ENCODE measurements at regions not wholly inside any gene's neighbourhood (a gene's known extent, or its start where the extent isn't known, plus 50 kb on each side); places are given as distances from the start of the nearest gene placed in this dataset.

- DNase-seq (no peak), ATAC-seq (no peak)
- H3K4me3 ChIP-seq, result no peak overlapping the region
- H3K36me3 ChIP-seq, result no peaks in the 10 kb centered on the region
- no peaks in the 10 kb centered on the region for H3K27me3 ChIP-seq (ENCODE audit: low read depth)
- no peaks in the 10 kb centered on the region for H3K9me3 ChIP-seq
- intact Hi-C loops (cut with DNase I), result no loop called here
- TF ChIP-seq CTCF (IDR thresholded peaks at IDR 0.05), result no peak
- no peak overlapping the region for H3K27ac ChIP-seq
- no peaks in the 10 kb centered on the region for H3K4me1 ChIP-seq
Measured at GRCh38 chr13:89900104-89900765, 1447.3 kb upstream of the MIR17HG start.

- DNase-seq (no peak), ATAC-seq (no peak)
- Histone ChIP-seq H3K27ac (no peak overlapping the region), H3K4me3 (no peak overlapping the region), H3K27me3 (ENCODE audit: low read depth) (no peaks in the 10 kb centered on the region), H3K4me1 (no peaks in the 10 kb centered on the region), H3K9me3 (no peaks in the 10 kb centered on the region), H3K36me3 (no peaks in the 10 kb centered on the region)
- no peak for TF ChIP-seq CTCF (IDR thresholded peaks at IDR 0.05)
- intact Hi-C loops (cut with DNase I), result no loop called here
Measured at GRCh38 chr13:89902223-89902622, 1445.3 kb upstream of the MIR17HG start.

GRCh38 chr13:89903115-89903514 lies 1444.4 kb upstream of the MIR17HG start:
- Histone ChIP-seq H3K36me3 (no peaks in the 10 kb centered on the region), H3K4me3 (no peak overlapping the region), H3K9me3 (no peaks in the 10 kb centered on the region), H3K27me3 (ENCODE audit: low read depth) (no peaks in the 10 kb centered on the region), H3K4me1 (no peaks in the 10 kb centered on the region), H3K27ac (no peak overlapping the region)
- ATAC-seq, result no peak
- no peak for DNase-seq
- no peak for TF ChIP-seq CTCF (IDR thresholded peaks at IDR 0.05)
- intact Hi-C loops (cut with DNase I), result no loop called here

- H3K4me1 ChIP-seq, result no peaks in the 10 kb centered on the region
- no peaks in the 10 kb centered on the region for H3K27me3 ChIP-seq (ENCODE audit: low read depth)
- no peak overlapping the region for H3K27ac ChIP-seq
- no peak for DNase-seq
- intact Hi-C loops (cut with DNase I), result no loop called here
- no peaks in the 10 kb centered on the region for H3K9me3 ChIP-seq
- no peak overlapping the region for H3K4me3 ChIP-seq
- H3K36me3 ChIP-seq, result no peaks in the 10 kb centered on the region
- no peak for TF ChIP-seq CTCF (IDR thresholded peaks at IDR 0.05)
- ATAC-seq, result no peak
Measured at GRCh38 chr13:89910166-89910565, 1437.3 kb upstream of the MIR17HG start.

GRCh38 chr13:89916551-89916950 lies 1430.9 kb upstream of the MIR17HG start:
- ATAC-seq (no peak), DNase-seq (no peak)
- Histone ChIP-seq H3K4me1 (no peaks in the 10 kb centered on the region), H3K36me3 (no peaks in the 10 kb centered on the region), H3K27ac (no peak overlapping the region), H3K27me3 (ENCODE audit: low read depth) (no peaks in the 10 kb centered on the region), H3K9me3 (no peaks in the 10 kb centered on the region), H3K4me3 (no peak overlapping the region)
- TF ChIP-seq CTCF (IDR thresholded peaks at IDR 0.05), result no peak
- intact Hi-C loops (cut with DNase I), result no loop called here

Data from lower lobe of right lung (tissue), 2 donors.